ENCODE measurements at regions not wholly inside any gene's neighbourhood (a gene's known extent, or its start where the extent isn't known, plus 50 kb on each side); places are given as distances from the start of the nearest gene placed in this dataset.
"Not testable (repeated sequence)": the region's sequence is repeated elsewhere in the genome, so short reads cannot be mapped to it uniquely, and the experiment has no call there.

GRCh38 chr1:165109013-165109412 is 247.5 kb downstream of the LMX1A start:
- Mint-ChIP-seq H3K9me3 (no peaks in the 10 kb centered on the region), H3K4me1 (no peaks in the 10 kb centered on the region), H3K27me3 (peaks cover 6% of the 10 kb centered on the region), H3K27ac (no peak overlapping the region), H3K36me3 (no peaks in the 10 kb centered on the region), H3K4me3 (no peak overlapping the region)

- H3K27me3 Mint-ChIP-seq, H3K4me1 Mint-ChIP-seq, H3K4me3 Mint-ChIP-seq, H3K36me3 Mint-ChIP-seq, H3K27ac Mint-ChIP-seq: not testable (repeated sequence)
- H3K9me3 Mint-ChIP-seq = peaks cover 26% of the 10 kb centered on the region
These were observed 263.9 kb downstream of the LMX1A start for GRCh38 chr1:165092542-165093162.

GRCh38 chr1:165080253-165080896 is 276.1 kb downstream of the LMX1A start:
- Mint-ChIP-seq H3K9me3 (no peaks in the 10 kb centered on the region), H3K4me1 (no peaks in the 10 kb centered on the region), H3K27ac (no peak overlapping the region), H3K36me3 (no peaks in the 10 kb centered on the region), H3K4me3 (no peak overlapping the region), H3K27me3 (peaks cover 3% of the 10 kb centered on the region)

- no peak overlapping the region for H3K4me3 Mint-ChIP-seq
- H3K4me1 Mint-ChIP-seq = no peaks in the 10 kb centered on the region
- H3K27ac Mint-ChIP-seq = no peak overlapping the region
- H3K9me3 Mint-ChIP-seq = no peaks in the 10 kb centered on the region
- no peaks in the 10 kb centered on the region for H3K36me3 Mint-ChIP-seq
- peaks cover 3% of the 10 kb centered on the region for H3K27me3 Mint-ChIP-seq
These were observed 278.1 kb downstream of the LMX1A start for GRCh38 chr1:165078391-165078790.

- peaks cover 3% of the 10 kb centered on the region for H3K27me3 Mint-ChIP-seq
- H3K36me3 Mint-ChIP-seq = no peaks in the 10 kb centered on the region
These were observed 280.7 kb downstream of the LMX1A start for GRCh38 chr1:165075725-165076370.

GRCh38 chr1:165073185-165074007 is 283.1 kb downstream of the LMX1A start:
- no peak overlapping the region for H3K27ac Mint-ChIP-seq
- no peak overlapping the region for H3K4me3 Mint-ChIP-seq
- H3K36me3 Mint-ChIP-seq = no peaks in the 10 kb centered on the region
- H3K4me1 Mint-ChIP-seq = no peaks in the 10 kb centered on the region
- peaks cover 3% of the 10 kb centered on the region for H3K27me3 Mint-ChIP-seq
- no peaks in the 10 kb centered on the region for H3K9me3 Mint-ChIP-seq

More at GRCh38 chr1:165075725-165076370, 280.7 kb downstream of the LMX1A start:
- no peaks in the 10 kb centered on the region for H3K9me3 Mint-ChIP-seq
- no peaks in the 10 kb centered on the region for H3K4me1 Mint-ChIP-seq
- no peak overlapping the region for H3K4me3 Mint-ChIP-seq
- H3K27ac Mint-ChIP-seq = no peak overlapping the region

- H3K9me3 Mint-ChIP-seq = no peaks in the 10 kb centered on the region
- H3K4me1 Mint-ChIP-seq = no peaks in the 10 kb centered on the region
- no peaks in the 10 kb centered on the region for H3K36me3 Mint-ChIP-seq
- H3K27ac Mint-ChIP-seq = peak overlapping the region; percentile 19
- H3K27me3 Mint-ChIP-seq = peaks cover 2% of the 10 kb centered on the region
- H3K4me3 Mint-ChIP-seq = no peak overlapping the region
These were observed 285.8 kb downstream of the LMX1A start for GRCh38 chr1:165070675-165071074.

- Mint-ChIP-seq H3K4me3 (no peak overlapping the region), H3K27me3 (peaks cover 2% of the 10 kb centered on the region), H3K27ac (no peak overlapping the region), H3K9me3 (no peaks in the 10 kb centered on the region), H3K36me3 (no peaks in the 10 kb centered on the region), H3K4me1 (no peaks in the 10 kb centered on the region)
These were observed 286.7 kb downstream of the LMX1A start for GRCh38 chr1:165069829-165070228.

GRCh38 chr1:165068741-165069140 is 287.8 kb downstream of the LMX1A start:
- H3K27me3 Mint-ChIP-seq = no peaks in the 10 kb centered on the region
- H3K4me3 Mint-ChIP-seq = no peak overlapping the region

GRCh38 chr1:165067829-165068228 is 288.7 kb downstream of the LMX1A start:
- Mint-ChIP-seq H3K36me3 (no peaks in the 10 kb centered on the region), H3K27me3 (no peaks in the 10 kb centered on the region), H3K27ac (no peak overlapping the region), H3K4me3 (no peak overlapping the region), H3K9me3 (no peaks in the 10 kb centered on the region), H3K4me1 (no peaks in the 10 kb centered on the region)

More at GRCh38 chr1:165068741-165069140, 287.8 kb downstream of the LMX1A start:
- no peaks in the 10 kb centered on the region for H3K4me1 Mint-ChIP-seq
- H3K36me3 Mint-ChIP-seq = no peaks in the 10 kb centered on the region
- H3K9me3 Mint-ChIP-seq = no peaks in the 10 kb centered on the region
- no peak overlapping the region for H3K27ac Mint-ChIP-seq

GRCh38 chr1:165063181-165063965 is 293.1 kb downstream of the LMX1A start:
- H3K4me3 Mint-ChIP-seq = no peak overlapping the region
- H3K9me3 Mint-ChIP-seq = peaks cover 7% of the 10 kb centered on the region
- no peaks in the 10 kb centered on the region for H3K4me1 Mint-ChIP-seq
- no peak overlapping the region for H3K27ac Mint-ChIP-seq
- no peaks in the 10 kb centered on the region for H3K27me3 Mint-ChIP-seq
- H3K36me3 Mint-ChIP-seq = no peaks in the 10 kb centered on the region

GRCh38 chr1:165062346-165062745 is 294.2 kb downstream of the LMX1A start:
- no peak overlapping the region for H3K27ac Mint-ChIP-seq
- no peaks in the 10 kb centered on the region for H3K4me1 Mint-ChIP-seq
- H3K36me3 Mint-ChIP-seq = no peaks in the 10 kb centered on the region
- peaks cover 7% of the 10 kb centered on the region for H3K9me3 Mint-ChIP-seq
- H3K4me3 Mint-ChIP-seq = no peak overlapping the region
- peaks cover 2% of the 10 kb centered on the region for H3K27me3 Mint-ChIP-seq

- Mint-ChIP-seq H3K4me3 (no peak overlapping the region), H3K27me3 (peaks cover 4% of the 10 kb centered on the region)
These were observed 296.2 kb downstream of the LMX1A start for GRCh38 chr1:165060285-165060793.

GRCh38 chr1:165057956-165058355 is 298.6 kb downstream of the LMX1A start:
- Mint-ChIP-seq H3K4me1 (no peaks in the 10 kb centered on the region), H3K36me3 (peaks cover 1% of the 10 kb centered on the region), H3K27ac (no peak overlapping the region), H3K9me3 (peaks cover 7% of the 10 kb centered on the region), H3K4me3 (no peak overlapping the region), H3K27me3 (peaks cover 4% of the 10 kb centered on the region)

More at GRCh38 chr1:165060285-165060793, 296.2 kb downstream of the LMX1A start:
- Mint-ChIP-seq H3K27ac (no peak overlapping the region), H3K4me1 (no peaks in the 10 kb centered on the region), H3K9me3 (peaks cover 7% of the 10 kb centered on the region), H3K36me3 (peaks cover 1% of the 10 kb centered on the region)

- Mint-ChIP-seq H3K27me3 (peaks cover 4% of the 10 kb centered on the region), H3K36me3 (peaks cover 1% of the 10 kb centered on the region), H3K4me3 (no peak overlapping the region), H3K4me1 (no peaks in the 10 kb centered on the region), H3K9me3 (peaks cover 7% of the 10 kb centered on the region), H3K27ac (no peak overlapping the region)
These were observed 299.6 kb downstream of the LMX1A start for GRCh38 chr1:165056914-165057313.
